ENCODE measurements at regions not wholly inside any gene's neighbourhood (a gene's known extent, or its start where the extent isn't known, plus 50 kb on each side); places are given as distances from the start of the nearest gene placed in this dataset.

GRCh38 chr20:22744341-22745193 lies 160.2 kb upstream of the FOXA2 start:
- DNase-seq: no peak

GRCh38 chr20:22745194-22745500 lies 160.8 kb upstream of the FOXA2 start:
- no peak for DNase-seq

DNA sequence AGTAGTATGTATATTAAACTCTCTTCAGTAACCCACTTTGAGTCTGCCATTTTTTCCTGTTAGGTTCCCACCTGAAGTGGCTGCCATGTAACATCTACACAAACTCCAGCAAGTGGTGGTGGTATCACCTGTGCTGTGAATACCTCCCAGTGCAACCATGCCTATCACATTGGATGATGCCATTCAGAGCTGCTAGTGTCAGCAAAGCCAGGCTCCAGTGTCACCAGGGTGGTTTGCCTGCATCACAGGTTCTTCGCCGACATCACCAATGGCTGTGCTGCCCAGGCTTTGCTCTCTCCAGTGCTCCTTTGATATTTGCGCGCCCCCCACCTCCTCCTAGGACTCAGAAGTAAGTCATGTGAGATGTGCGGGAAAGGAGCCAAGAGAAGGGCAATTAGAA lies 162.6 kb upstream of the FOXA2 start:
- DNase-seq: no peak

DNA sequence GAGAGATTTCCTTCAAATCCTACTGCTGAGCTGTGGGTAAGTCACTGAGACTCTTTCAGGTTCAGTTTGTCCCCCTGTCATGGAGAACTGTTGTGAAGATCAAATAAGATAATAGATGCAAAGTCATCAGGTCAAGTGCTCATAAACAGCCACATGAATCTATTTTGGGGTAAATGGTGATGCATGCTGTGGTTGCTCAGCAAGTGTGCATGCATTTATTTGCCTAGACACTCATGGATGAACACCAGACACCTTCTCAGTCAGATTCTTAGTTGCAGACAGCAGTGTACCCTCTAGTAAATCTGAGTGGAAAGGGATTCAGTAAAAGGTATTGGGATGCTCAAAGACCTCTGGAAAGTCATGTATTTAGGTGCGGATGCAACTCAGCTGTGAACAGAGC lies 168.0 kb upstream of the FOXA2 start:
- DNase-seq: no peak

- no peak for DNase-seq
Observed at GRCh38 chr20:22757424-22758183, 173.2 kb upstream of the FOXA2 start.

DNA sequence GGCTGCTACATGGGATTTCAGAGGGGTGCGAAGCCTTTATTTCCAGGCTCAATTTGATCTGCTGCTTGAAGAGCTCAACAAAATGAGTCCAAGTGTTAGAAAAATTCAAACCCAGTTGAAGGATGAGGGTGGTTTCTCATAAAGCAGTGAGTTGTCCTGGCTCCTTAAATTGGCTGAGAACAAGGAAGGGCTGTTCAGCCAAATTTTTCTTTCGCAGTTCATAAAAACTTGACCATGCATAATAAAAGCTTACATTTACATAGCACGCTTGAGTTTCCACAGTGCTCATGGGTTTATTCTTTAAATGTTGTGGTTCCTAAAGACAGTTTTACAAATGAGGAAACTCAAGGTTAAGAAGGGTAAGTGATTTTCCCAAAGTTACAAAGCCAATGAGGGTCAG lies 174.4 kb upstream of the FOXA2 start:
- DNase-seq: no peak

DNA sequence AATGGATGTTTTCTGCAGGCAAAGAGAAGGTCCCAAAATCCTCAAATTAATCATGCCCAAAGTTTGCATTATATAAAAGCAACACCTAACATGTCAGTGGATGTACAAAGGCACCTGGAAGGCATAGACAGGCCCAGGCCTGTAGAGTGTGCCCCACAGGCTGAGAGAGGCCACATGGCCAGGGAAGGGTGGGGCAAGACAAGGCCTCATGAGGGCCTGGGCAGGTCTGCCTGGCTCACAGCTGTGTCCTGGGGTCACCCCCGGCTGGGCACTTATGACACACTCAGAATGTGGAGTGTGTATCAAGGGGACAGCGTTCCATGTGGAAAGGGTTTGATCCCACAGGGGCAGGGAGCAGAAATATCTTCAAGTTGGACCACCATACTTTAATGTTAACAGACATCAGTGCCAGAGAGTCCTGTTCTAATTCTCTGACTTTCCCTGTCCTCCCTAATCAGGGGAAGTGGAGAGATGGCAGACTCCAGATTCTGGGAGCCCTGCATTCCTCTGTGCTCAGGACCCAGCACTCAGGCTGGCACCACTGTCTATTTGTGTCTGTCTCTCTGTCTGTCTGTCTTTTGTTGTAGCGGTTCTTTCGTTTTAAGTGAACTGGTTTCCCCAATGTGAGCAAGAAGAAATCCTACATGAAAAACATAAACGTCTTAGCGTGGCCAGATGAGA lies 178.3 kb upstream of the FOXA2 start:
- DNase-seq: no peak

DNA sequence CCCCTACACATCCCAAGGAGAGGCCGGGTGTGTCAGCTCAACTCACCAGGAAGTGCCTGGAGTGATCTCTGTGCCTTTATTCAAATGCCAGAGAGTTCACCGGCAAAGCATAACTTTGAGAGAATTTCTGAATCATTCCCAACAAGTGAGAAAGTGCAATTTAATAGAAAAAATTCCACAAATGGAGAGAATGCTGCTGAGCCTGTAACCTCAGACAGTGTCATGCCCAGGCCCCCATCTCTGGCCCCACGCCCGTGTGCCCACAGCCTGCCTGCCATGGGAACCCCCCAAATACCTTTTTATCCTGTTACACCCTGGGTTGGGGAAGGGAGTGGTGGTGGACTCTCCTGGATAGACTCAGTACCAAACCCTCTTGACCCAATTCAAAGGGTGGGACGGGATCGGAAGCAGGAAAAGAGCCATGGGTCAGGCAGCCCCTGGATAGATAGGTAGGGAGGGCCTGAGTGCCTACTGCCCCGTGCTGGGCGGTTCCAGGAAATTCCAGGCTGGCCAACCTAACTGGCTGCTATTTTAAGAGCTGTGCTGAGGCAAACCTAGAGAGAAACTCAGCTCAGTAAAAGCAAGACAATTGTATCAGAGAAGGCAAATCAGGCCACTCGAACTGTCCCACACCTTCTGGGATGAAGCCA lies 179.0 kb upstream of the FOXA2 start:
- no peak for DNase-seq

DNA sequence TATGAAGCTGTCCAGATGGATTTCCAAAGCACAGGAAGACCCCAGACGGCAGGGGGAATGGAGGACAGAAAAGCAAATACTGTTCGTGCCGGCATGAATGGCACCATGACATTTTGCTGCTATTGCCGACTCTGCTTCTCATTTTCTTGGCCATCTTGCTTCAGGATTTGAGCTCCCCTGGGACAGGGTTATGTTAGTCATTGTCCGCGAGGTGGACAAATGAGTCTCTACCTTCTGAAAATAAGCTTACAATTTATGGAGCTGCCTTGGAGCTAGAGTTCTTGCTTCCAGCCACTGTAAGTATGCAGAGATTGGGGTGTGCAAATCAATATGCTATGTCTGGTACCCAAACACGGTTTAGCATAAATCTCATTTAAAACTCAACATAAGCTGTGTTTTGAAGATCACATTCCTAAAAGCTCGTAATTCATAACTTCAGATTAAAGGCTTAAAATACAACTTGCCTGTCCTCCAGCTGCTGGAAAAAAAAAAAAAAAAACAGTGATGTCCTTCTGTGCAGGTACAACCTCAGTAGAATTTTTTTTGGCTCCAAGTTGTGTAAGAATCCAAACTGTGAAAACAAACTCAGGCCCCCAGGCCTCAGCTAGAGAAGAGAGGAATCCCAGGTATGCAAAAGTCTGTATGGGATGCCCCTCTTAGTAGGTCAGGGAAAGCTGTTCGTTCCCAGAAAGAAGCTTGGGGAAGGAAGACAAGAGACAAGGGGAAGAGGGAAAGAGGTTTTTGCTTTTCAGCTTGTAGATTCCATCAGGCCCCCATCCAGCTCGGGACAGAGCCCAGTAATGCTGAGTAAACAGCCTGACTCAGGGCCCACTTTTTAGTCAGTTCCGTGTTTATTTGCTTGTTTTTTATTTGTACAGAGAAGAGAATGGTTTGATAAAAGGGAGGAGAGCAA lies 184.2 kb upstream of the FOXA2 start:
- DNase-seq: no peak

- no peak for DNase-seq
Observed at GRCh38 chr20:22770241-22770800, 185.9 kb upstream of the FOXA2 start.

DNA sequence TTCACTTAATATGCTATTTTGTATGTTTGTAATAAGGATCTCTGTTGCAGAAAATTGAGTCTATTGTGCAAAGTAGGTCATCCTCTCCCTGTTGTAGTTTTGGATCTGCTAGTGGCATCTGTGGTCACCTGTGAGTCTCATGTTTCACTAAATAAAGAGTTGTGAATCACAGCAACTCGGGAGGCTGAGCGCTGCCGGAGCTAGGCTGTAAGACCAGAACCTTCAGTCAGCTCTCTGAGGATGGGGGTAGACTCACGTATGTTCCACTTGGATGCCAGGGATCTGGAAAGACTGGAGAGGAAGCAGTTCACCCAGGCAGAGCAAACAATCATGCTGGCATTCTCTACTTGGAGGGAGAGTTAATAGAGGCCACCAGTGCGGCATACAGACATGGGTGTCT lies 187.3 kb upstream of the FOXA2 start:
- DNase-seq: no peak

- DNase-seq: no peak
Observed at GRCh38 chr20:22773344-22773743, 189.0 kb upstream of the FOXA2 start.

- no peak for DNase-seq
Observed at GRCh38 chr20:22775256-22775655, 190.9 kb upstream of the FOXA2 start.

GRCh38 chr20:22775671-22776139 lies 191.3 kb upstream of the FOXA2 start:
- no peak for DNase-seq

DNA sequence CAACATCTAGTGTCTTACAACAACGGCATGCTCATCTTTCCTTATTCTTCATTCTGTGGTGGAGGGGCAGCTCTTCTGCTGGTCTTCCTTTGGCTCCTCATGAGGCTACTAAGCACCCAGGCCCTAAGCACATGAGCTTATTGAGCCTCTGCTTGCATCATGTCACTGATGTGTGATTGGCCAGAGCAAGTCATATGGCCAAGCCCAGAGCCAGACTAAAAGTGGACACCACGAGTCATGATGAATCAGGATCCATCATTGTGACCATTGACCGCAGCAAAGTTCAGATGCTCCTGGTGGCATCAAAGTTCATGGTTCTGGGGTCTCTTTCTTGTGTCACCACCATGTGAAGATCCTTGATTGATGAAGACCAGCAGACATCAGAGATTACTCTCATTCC lies 192.0 kb upstream of the FOXA2 start:
- no peak for DNase-seq

DNA sequence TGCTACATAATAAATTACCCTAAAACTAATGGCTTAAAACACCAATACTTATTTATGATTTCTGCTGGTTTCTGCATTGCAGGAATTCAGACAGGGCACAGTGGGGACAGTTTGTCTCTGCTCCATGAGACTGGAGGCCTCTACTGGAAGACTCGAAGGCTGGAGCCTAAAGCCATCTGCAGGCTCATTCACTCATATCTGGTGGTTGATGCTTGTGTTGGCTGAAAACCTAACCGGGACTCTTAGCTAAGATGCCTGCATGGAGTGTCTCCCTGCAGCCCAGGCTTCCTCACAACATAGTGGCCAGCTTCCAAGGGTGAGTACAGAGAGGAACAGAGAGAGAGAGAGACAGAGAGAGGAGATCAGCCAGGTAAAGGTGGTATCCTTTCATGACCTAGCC lies 195.5 kb upstream of the FOXA2 start:
- no peak for DNase-seq

DNA sequence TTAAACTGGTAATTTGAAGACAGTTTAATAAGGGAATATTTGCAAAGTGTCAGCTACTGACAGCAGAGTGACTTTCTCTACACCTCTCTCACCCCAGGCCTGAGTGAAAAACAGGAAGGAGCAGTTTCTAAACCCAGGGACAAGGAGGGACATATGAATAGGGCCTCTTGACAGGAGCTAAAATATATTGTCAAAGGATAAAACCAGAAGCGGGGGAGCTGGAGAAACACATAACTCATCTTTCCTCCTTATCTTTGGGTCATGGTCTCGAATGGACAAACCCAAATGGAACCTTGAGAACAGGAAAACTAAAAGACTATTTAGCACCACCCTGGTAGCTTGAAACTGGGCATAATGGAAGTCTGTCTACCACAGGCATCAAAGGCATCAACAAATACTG lies 197.5 kb upstream of the FOXA2 start:
- DNase-seq: no peak

- DNase-seq: no peak
Observed at GRCh38 chr20:22789676-22790075, 205.3 kb upstream of the FOXA2 start.

GRCh38 chr20:22791396-22791795 lies 207.0 kb upstream of the FOXA2 start:
- DNase-seq: no peak

- no peak for DNase-seq
Observed at GRCh38 chr20:22791877-22792525, 207.6 kb upstream of the FOXA2 start.

GRCh38 chr20:22794200-22794599 lies 209.8 kb upstream of the FOXA2 start:
- no peak for DNase-seq
